ENCODE measurements at regions not wholly inside any gene's neighbourhood (a gene's known extent, or its start where the extent isn't known, plus 50 kb on each side); places are given as distances from the start of the nearest gene placed in this dataset.

DNA sequence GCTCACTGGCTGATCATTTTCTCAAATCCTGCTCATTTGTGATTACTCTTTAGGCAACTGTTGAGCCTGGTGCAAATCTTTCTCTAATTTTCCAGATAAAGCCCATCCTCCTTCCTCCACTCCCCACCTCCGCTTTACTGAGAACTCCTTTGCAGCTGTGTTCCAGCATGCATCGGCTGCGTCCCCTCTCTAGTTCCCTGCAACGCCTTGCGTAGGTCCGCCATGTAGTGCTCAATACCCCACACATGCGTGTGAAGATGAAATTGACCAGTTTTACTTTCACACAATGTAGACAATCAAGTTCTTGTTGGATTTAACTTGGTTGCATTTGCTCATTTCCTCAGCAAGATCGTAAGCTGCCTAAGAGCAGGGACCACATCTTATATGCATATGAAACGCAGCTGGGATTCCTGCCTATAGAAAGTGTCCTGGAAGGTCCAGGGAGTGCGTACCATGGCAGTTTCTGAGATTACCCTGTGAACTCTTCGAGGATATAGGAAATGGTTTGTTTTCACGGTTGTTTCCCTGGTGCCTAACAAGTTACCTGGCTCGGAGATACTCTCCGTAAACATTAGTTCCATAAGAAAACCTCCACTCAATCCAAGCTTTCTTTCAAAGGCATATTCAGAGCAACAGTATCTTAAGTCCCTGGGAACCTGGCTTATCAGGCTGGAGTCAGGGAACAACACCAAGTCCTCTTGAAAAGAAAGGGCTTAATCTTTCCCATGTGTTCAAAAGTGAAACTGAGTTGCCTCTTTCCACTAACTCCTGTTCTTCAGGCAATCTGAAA is 766.4 kb upstream of the ID2 start:
- DNase-seq, result no peak

- no peak for DNase-seq
Measured at GRCh38 chr2:7916670-7917069, 765.2 kb upstream of the ID2 start.

- no peak for DNase-seq
Measured at GRCh38 chr2:7919510-7919909, 762.3 kb upstream of the ID2 start.

- DNase-seq, result no peak
Measured at GRCh38 chr2:7924023-7924762, 757.7 kb upstream of the ID2 start.

GRCh38 chr2:7925506-7925905 is 756.4 kb upstream of the ID2 start:
- no peak for DNase-seq

GRCh38 chr2:7927691-7928090 is 754.2 kb upstream of the ID2 start:
- no peak for DNase-seq

DNA sequence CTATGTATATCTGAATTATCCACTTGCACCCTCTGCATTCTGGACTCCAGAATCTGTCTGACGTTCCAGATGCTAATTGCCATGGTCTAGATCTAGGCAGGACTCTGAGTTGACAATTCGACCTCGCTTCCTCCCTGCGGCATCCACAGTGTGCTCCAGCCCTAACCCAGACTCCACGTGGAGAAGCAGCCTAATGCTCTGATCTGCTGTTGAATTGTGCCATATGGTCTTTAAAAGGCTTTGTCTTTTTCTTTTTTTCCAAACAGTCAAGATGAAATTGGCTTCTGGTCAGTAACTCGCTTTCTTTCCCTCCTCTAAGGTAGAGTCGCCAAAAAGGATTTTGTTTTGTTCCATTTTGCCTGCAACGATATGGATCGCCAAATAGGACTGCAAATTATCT is 752.6 kb upstream of the ID2 start:
- DNase-seq, result no peak

- DNase-seq, result no peak
Measured at GRCh38 chr2:7930800-7931635, 750.8 kb upstream of the ID2 start.

DNA sequence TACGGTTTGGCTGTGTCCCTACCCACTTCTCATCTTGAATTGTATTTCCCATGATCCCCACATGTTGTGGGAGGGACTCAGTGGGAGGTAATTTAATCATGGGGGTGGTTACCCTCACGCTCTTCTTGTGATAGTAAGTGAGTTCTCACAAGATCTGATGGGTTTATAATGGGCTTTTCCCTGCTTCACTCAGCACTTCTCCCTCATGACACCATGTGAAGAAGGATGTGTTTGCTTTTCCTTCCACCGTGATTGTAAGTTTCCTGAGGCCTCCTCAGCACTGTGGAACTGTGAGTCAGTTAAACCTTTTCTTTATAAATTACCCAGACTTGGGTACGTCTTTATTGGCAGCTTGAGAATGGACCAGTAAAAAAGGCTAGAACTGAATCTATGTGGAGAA is 750.0 kb upstream of the ID2 start:
- no peak for DNase-seq

DNA sequence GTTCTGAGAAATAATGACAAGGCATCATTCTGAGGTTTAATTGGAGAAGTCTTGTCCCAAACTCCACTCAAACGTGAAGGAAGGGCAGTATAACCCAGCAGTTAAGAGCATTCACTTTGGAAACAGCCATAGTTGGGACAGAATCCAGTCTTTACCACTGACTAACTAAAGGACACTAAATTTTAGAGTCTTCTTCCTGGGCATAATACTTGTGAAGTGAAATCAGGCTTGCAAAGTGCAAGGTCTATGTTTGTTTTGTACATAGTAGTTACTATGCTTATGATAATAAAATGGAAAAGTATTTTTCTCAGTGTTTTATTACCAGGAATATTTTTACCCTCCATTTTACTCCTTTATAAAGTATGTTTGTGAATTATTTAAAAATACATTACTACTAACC is 748.2 kb upstream of the ID2 start:
- DNase-seq, result no peak

GRCh38 chr2:7934476-7934875 is 747.4 kb upstream of the ID2 start:
- DNase-seq, result no peak

DNA sequence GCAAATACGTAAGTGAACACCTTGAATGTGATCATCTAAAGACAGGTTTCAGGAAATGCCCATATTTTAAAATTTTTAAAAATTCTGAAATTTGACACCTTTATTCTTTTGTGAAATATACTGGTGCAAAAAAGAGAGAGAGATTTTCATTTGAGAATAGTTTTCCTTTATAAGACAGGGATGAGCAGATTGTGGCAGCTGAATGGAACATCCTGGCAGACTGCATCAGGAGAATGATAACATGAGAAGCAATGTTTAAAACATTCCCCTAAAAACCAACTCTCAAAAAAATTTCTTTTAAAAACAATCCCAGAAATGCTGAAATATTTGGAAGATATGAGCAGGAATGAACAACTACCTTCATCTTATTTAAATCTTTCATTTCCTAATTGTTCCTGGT is 744.8 kb upstream of the ID2 start:
- no peak for DNase-seq

GRCh38 chr2:7940723-7941122 is 741.1 kb upstream of the ID2 start:
- DNase-seq, result no peak

- DNase-seq, result no peak
Measured at GRCh38 chr2:7943446-7943845, 738.4 kb upstream of the ID2 start.

DNA sequence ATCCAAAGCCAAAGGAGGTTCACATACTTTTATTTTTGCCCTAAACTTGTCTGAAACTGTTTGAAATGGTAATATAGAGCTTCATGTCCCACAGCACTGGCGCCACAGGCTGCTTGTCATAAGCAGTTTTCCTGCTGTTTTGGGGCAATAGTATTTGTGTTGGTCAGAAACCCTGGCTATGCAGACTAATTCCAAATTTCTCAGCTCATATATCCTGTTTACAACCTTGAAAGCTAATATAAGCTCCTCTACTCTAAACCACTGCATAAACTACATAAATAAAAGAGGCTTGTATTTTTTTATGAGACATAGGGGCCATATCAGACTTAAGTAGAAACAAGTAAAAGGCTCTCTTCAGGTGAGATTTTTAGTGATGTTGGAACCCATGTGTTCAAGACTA is 736.8 kb upstream of the ID2 start:
- no peak for DNase-seq

GRCh38 chr2:7950035-7950612 is 731.7 kb upstream of the ID2 start:
- no peak for DNase-seq

- no peak for DNase-seq
Measured at GRCh38 chr2:7951001-7951400, 730.9 kb upstream of the ID2 start.

- no peak for DNase-seq
Measured at GRCh38 chr2:7951490-7951889, 730.4 kb upstream of the ID2 start.

GRCh38 chr2:7952046-7952745 is 729.7 kb upstream of the ID2 start:
- DNase-seq, result no peak

- no peak for DNase-seq
Measured at GRCh38 chr2:7953195-7953594, 728.7 kb upstream of the ID2 start.

DNA sequence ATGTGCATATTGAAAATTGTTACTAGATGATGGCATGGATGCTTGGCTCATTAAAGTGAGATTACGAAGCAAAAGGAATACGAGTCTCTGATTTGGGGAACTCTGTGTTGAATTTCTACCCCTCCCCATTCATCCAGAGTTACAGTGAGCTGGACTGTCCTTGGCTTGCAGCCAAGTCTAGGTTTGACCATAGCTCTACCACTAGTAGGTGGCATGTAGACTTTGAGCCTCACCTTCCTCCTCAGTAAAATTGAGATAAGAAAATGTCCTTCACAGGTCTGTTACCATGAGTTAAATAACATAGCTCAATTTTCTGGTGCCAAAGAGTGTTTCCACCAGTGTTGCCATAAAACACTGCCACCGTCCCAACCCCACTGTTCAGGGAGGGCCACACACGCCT is 727.6 kb upstream of the ID2 start:
- DNase-seq, result no peak

- no peak for DNase-seq
Measured at GRCh38 chr2:7956126-7956689, 725.6 kb upstream of the ID2 start.
